Neural cell (in vitro differentiated cells): ENCODE measurements at regions not wholly inside any gene's neighbourhood (a gene's known extent, or its start where the extent isn't known, plus 50 kb on each side); places are given as distances from the start of the nearest gene placed in this dataset.

Source experiments
- CTCF ChIP-seq: fragments of 450-650 bp; IDR thresholded peaks from 2 replicates; pipeline ENCODE4 v1.5.1; 2014; ENCODE audit warnings: antibody characterized with exemption, mild to moderate bottlenecking, moderate library complexity; ENCODE audit not compliant: poor library complexity, severe bottlenecking
- EP300 ChIP-seq: fragments of 450-650 bp; conservative IDR thresholded peaks from 2 replicates; pipeline ENCODE4 v1.6.1; 2014; ENCODE audit warnings: antibody characterized with exemption, mild to moderate bottlenecking, moderate library complexity; ENCODE audit not compliant: poor library complexity, severe bottlenecking
- EZH2 ChIP-seq: fragments of 200-600, 300-800 bp; shearing (Covaris generic), sonication (generic); IDR thresholded peaks from 2 replicates; pipeline ENCODE4 v1.6.1; 2014; ENCODE audit warnings: antibody characterized with exemption, low read length, borderline replicate concordance, mild to moderate bottlenecking; ENCODE audit not compliant: insufficient read depth, poor library complexity, severe bottlenecking
- POLR2AphosphoS5 ChIP-seq: IDR thresholded peaks from 2 replicates; pipeline ENCODE4 v1.6.1; 2012
- REST ChIP-seq: IDR thresholded peaks from 2 replicates; pipeline ENCODE4 v1.6.1; 2012; ENCODE audit warnings: borderline replicate concordance
- SMC3 ChIP-seq: fragments of 450-650 bp; conservative IDR thresholded peaks from 2 replicates; pipeline ENCODE4 v1.6.1; 2014; ENCODE audit warnings: antibody characterized with exemption, mild to moderate bottlenecking, moderate library complexity; ENCODE audit not compliant: poor library complexity
- TAF1 ChIP-seq: IDR thresholded peaks from 2 replicates; pipeline ENCODE4 v1.6.1; 2012; ENCODE audit warnings: low read depth

- TF ChIP-seq CTCF (no peak), POLR2AphosphoS5 (no peak), EP300 (no peak), SMC3 (no peak), EZH2 (no peak), REST (no peak), TAF1 (no peak)
Measured at GRCh38 chr16:47866423-47866822, 289.4 kb downstream of the ABCC12 start.
